ENCODE measurements at regions not wholly inside any gene's neighbourhood (a gene's known extent, or its start where the extent isn't known, plus 50 kb on each side); places are given as distances from the start of the nearest gene placed in this dataset.
"Not testable (repeated sequence)": the region's sequence is repeated elsewhere in the genome, so short reads cannot be mapped to it uniquely, and the experiment has no call there.

GRCh38 chr1:37189111-37189510 lies 154.8 kb upstream of the GRIK3 start:
- H3K27ac ChIP-seq (ENCODE audit: low read depth, low read length): no peak overlapping the region
- no peaks in the 10 kb centered on the region for H3K36me3 ChIP-seq (ENCODE audit: control insufficient read depth in 3 of 3, insufficient read depth in 3 of 3, low read length in 3 of 3)
- H3K27me3 ChIP-seq (ENCODE audit: control insufficient read depth in 3 of 3, insufficient read depth in 3 of 3, low read length in 3 of 3): peaks cover 0 to 6% (median 0%) of the 10 kb centered on the region in 3 donors
- H3K9me3 ChIP-seq (ENCODE audit: control insufficient read depth in 3 of 3, low read length in 3 of 3): no peaks in the 10 kb centered on the region
- H3K4me1 ChIP-seq (ENCODE audit: control insufficient read depth in 3 of 3, insufficient read depth in 3 of 3, low read length in 3 of 3): no peaks in the 10 kb centered on the region
- no peak overlapping the region for H3K4me3 ChIP-seq (ENCODE audit: low read length in 3 of 3)
- no peak overlapping the region for H3K9ac ChIP-seq (ENCODE audit: low read depth in 1 of 3, low read length in 3 of 3)

- H3K36me3 ChIP-seq (ENCODE audit: control insufficient read depth in 3 of 3, insufficient read depth in 3 of 3, low read length in 3 of 3): no peaks in the 10 kb centered on the region
Observed at GRCh38 chr1:37197411-37197810, 163.1 kb upstream of the GRIK3 start.

GRCh38 chr1:37214305-37214704 lies 180.0 kb upstream of the GRIK3 start:
- H3K9ac ChIP-seq (ENCODE audit: low read depth in 1 of 3, low read length in 3 of 3); H3K9me3 ChIP-seq (ENCODE audit: control insufficient read depth in 3 of 3, low read length in 3 of 3); H3K27ac ChIP-seq (ENCODE audit: low read depth, low read length); H3K27me3 ChIP-seq (ENCODE audit: control insufficient read depth in 3 of 3, insufficient read depth in 3 of 3, low read length in 3 of 3); H3K4me3 ChIP-seq (ENCODE audit: low read length in 3 of 3); H3K4me1 ChIP-seq (ENCODE audit: control insufficient read depth in 3 of 3, insufficient read depth in 3 of 3, low read length in 3 of 3); H3K36me3 ChIP-seq (ENCODE audit: control insufficient read depth in 3 of 3, insufficient read depth in 3 of 3, low read length in 3 of 3): not testable (repeated sequence)

More at GRCh38 chr1:37197411-37197810, 163.1 kb upstream of the GRIK3 start:
- Histone ChIP-seq H3K27ac (ENCODE audit: low read depth, low read length) (no peak overlapping the region), H3K4me1 (ENCODE audit: control insufficient read depth in 3 of 3, insufficient read depth in 3 of 3, low read length in 3 of 3) (no peaks in the 10 kb centered on the region), H3K27me3 (ENCODE audit: control insufficient read depth in 3 of 3, insufficient read depth in 3 of 3, low read length in 3 of 3) (peaks cover 0 to 2% (median 0%) of the 10 kb centered on the region in 3 donors), H3K9me3 (ENCODE audit: control insufficient read depth in 3 of 3, low read length in 3 of 3) (no peaks in the 10 kb centered on the region), H3K9ac (ENCODE audit: low read depth in 1 of 3, low read length in 3 of 3) (no peak overlapping the region), H3K4me3 (ENCODE audit: low read length in 3 of 3) (no peak overlapping the region)

GRCh38 chr1:37233606-37234005 lies 199.3 kb upstream of the GRIK3 start:
- Histone ChIP-seq H3K9me3 (ENCODE audit: control insufficient read depth in 3 of 3, low read length in 3 of 3) (peaks cover 0 to 4% (median 0%) of the 10 kb centered on the region in 3 donors), H3K4me3 (ENCODE audit: low read length in 3 of 3) (no peak overlapping the region), H3K36me3 (ENCODE audit: control insufficient read depth in 3 of 3, insufficient read depth in 3 of 3, low read length in 3 of 3) (no peaks in the 10 kb centered on the region), H3K9ac (ENCODE audit: low read depth in 1 of 3, low read length in 3 of 3) (no peak overlapping the region), H3K27ac (ENCODE audit: low read depth, low read length) (no peak overlapping the region), H3K27me3 (ENCODE audit: control insufficient read depth in 3 of 3, insufficient read depth in 3 of 3, low read length in 3 of 3) (peaks cover 0 to 20% (median 10%) of the 10 kb centered on the region in 3 donors), H3K4me1 (ENCODE audit: control insufficient read depth in 3 of 3, insufficient read depth in 3 of 3, low read length in 3 of 3) (no peaks in the 10 kb centered on the region)

GRCh38 chr1:37234941-37235418 lies 200.7 kb upstream of the GRIK3 start:
- Histone ChIP-seq H3K4me3 (ENCODE audit: low read length in 3 of 3) (no peak overlapping the region), H3K27me3 (ENCODE audit: control insufficient read depth in 3 of 3, insufficient read depth in 3 of 3, low read length in 3 of 3) (peaks cover 0 to 27% (median 20%) of the 10 kb centered on the region in 3 donors), H3K9me3 (ENCODE audit: control insufficient read depth in 3 of 3, low read length in 3 of 3) (peaks cover 0 to 4% (median 0%) of the 10 kb centered on the region in 3 donors), H3K4me1 (ENCODE audit: control insufficient read depth in 3 of 3, insufficient read depth in 3 of 3, low read length in 3 of 3) (no peaks in the 10 kb centered on the region), H3K36me3 (ENCODE audit: control insufficient read depth in 3 of 3, insufficient read depth in 3 of 3, low read length in 3 of 3) (no peaks in the 10 kb centered on the region), H3K27ac (ENCODE audit: low read depth, low read length) (no peak overlapping the region), H3K9ac (ENCODE audit: low read depth in 1 of 3, low read length in 3 of 3) (no peak overlapping the region)

GRCh38 chr1:37237948-37238347 lies 203.6 kb upstream of the GRIK3 start:
- no peaks in the 10 kb centered on the region for H3K36me3 ChIP-seq (ENCODE audit: control insufficient read depth in 3 of 3, insufficient read depth in 3 of 3, low read length in 3 of 3)
- H3K9me3 ChIP-seq (ENCODE audit: control insufficient read depth in 3 of 3, low read length in 3 of 3): no peaks in the 10 kb centered on the region
- H3K9ac ChIP-seq (ENCODE audit: low read depth in 1 of 3, low read length in 3 of 3): no peak overlapping the region
- no peaks in the 10 kb centered on the region for H3K4me1 ChIP-seq (ENCODE audit: control insufficient read depth in 3 of 3, insufficient read depth in 3 of 3, low read length in 3 of 3)
- H3K4me3 ChIP-seq (ENCODE audit: low read length in 3 of 3): no peak overlapping the region
- peaks cover 8 to 42% (median 36%) of the 10 kb centered on the region in 3 donors for H3K27me3 ChIP-seq (ENCODE audit: control insufficient read depth in 3 of 3, insufficient read depth in 3 of 3, low read length in 3 of 3)
- H3K27ac ChIP-seq (ENCODE audit: low read depth, low read length): no peak overlapping the region

- Histone ChIP-seq H3K36me3 (ENCODE audit: control insufficient read depth in 3 of 3, insufficient read depth in 3 of 3, low read length in 3 of 3) (no peaks in the 10 kb centered on the region), H3K27ac (ENCODE audit: low read depth, low read length) (no peak overlapping the region), H3K27me3 (ENCODE audit: control insufficient read depth in 3 of 3, insufficient read depth in 3 of 3, low read length in 3 of 3) (peaks cover 8 to 39% (median 36%) of the 10 kb centered on the region in 3 donors), H3K4me3 (ENCODE audit: low read length in 3 of 3) (no peak overlapping the region), H3K4me1 (ENCODE audit: control insufficient read depth in 3 of 3, insufficient read depth in 3 of 3, low read length in 3 of 3) (no peaks in the 10 kb centered on the region), H3K9me3 (ENCODE audit: control insufficient read depth in 3 of 3, low read length in 3 of 3) (no peaks in the 10 kb centered on the region), H3K9ac (ENCODE audit: low read depth in 1 of 3, low read length in 3 of 3) (no peak overlapping the region)
Observed at GRCh38 chr1:37238364-37239224, 204.3 kb upstream of the GRIK3 start.

- H3K4me3 ChIP-seq (ENCODE audit: low read length in 3 of 3): no peak overlapping the region
- peaks cover 8 to 35% (median 34%) of the 10 kb centered on the region in 3 donors for H3K27me3 ChIP-seq (ENCODE audit: control insufficient read depth in 3 of 3, insufficient read depth in 3 of 3, low read length in 3 of 3)
- H3K9ac ChIP-seq (ENCODE audit: low read depth in 1 of 3, low read length in 3 of 3): no peak overlapping the region
- no peaks in the 10 kb centered on the region for H3K36me3 ChIP-seq (ENCODE audit: control insufficient read depth in 3 of 3, insufficient read depth in 3 of 3, low read length in 3 of 3)
- no peaks in the 10 kb centered on the region for H3K9me3 ChIP-seq (ENCODE audit: control insufficient read depth in 3 of 3, low read length in 3 of 3)
- H3K27ac ChIP-seq (ENCODE audit: low read depth, low read length): no peak overlapping the region
- H3K4me1 ChIP-seq (ENCODE audit: control insufficient read depth in 3 of 3, insufficient read depth in 3 of 3, low read length in 3 of 3): no peaks in the 10 kb centered on the region
Observed at GRCh38 chr1:37239225-37239740, 205.0 kb upstream of the GRIK3 start.

GRCh38 chr1:37240897-37241296 lies 206.6 kb upstream of the GRIK3 start:
- Histone ChIP-seq H3K4me3 (ENCODE audit: low read length in 3 of 3) (no peak overlapping the region), H3K27me3 (ENCODE audit: control insufficient read depth in 3 of 3, insufficient read depth in 3 of 3, low read length in 3 of 3) (peaks cover 8 to 30% (median 28%) of the 10 kb centered on the region in 3 donors), H3K9me3 (ENCODE audit: control insufficient read depth in 3 of 3, low read length in 3 of 3) (no peaks in the 10 kb centered on the region), H3K27ac (ENCODE audit: low read depth, low read length) (no peak overlapping the region), H3K4me1 (ENCODE audit: control insufficient read depth in 3 of 3, insufficient read depth in 3 of 3, low read length in 3 of 3) (no peaks in the 10 kb centered on the region), H3K9ac (ENCODE audit: low read depth in 1 of 3, low read length in 3 of 3) (no peak overlapping the region), H3K36me3 (ENCODE audit: control insufficient read depth in 3 of 3, insufficient read depth in 3 of 3, low read length in 3 of 3) (no peaks in the 10 kb centered on the region)

GRCh38 chr1:37242501-37242900 lies 208.2 kb upstream of the GRIK3 start:
- no peak overlapping the region for H3K27ac ChIP-seq (ENCODE audit: low read depth, low read length)
- no peaks in the 10 kb centered on the region for H3K36me3 ChIP-seq (ENCODE audit: control insufficient read depth in 3 of 3, insufficient read depth in 3 of 3, low read length in 3 of 3)
- peaks cover 8 to 32% (median 30%) of the 10 kb centered on the region in 3 donors for H3K27me3 ChIP-seq (ENCODE audit: control insufficient read depth in 3 of 3, insufficient read depth in 3 of 3, low read length in 3 of 3)
- no peak overlapping the region for H3K9ac ChIP-seq (ENCODE audit: low read depth in 1 of 3, low read length in 3 of 3)
- H3K4me3 ChIP-seq (ENCODE audit: low read length in 3 of 3): no peak overlapping the region
- H3K4me1 ChIP-seq (ENCODE audit: control insufficient read depth in 3 of 3, insufficient read depth in 3 of 3, low read length in 3 of 3): no peaks in the 10 kb centered on the region
- no peaks in the 10 kb centered on the region for H3K9me3 ChIP-seq (ENCODE audit: control insufficient read depth in 3 of 3, low read length in 3 of 3)
